Stimulated activated CD4-positive, alpha-beta T cell treated with anti-CD3 and anti-CD28 coated beads, Interleukin-2, amount 100 ng/mL, for 48 hours (primary cell): ENCODE measurements at regions not wholly inside any gene's neighbourhood (a gene's known extent, or its start where the extent isn't known, plus 50 kb on each side); places are given as distances from the start of the nearest gene placed in this dataset.

ENCODE experiments used
- DNase-seq, 2 donors: peaks; one replicate each; pipeline ENCODE4 v3.0.0-alpha.2; 2020

DNA sequence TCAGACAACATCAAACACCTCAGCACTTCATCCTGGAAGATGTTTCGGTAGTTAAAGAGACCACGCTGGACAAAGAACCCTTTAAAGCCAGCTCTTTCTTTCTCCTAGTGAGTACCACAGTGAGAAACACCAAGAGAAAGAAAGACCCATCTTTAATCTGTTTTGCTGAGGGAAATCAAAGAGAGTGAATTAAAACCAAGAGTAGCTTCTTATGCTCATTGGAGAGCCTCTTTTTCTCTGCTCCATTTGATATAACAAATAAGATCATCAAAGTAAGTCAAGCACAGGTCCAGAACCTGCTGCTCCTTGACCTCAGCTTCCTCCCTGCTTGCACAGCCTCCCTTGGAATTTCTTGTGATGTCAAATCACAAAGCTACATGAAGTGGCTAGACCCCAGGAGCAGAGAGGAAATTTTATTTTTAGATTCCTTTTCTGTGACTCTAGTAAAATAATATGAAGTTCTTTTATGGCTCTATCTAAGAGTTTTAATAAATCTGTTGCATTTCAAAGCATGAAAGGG is 436.4 kb downstream of the C3orf38 start:
- no peak for DNase-seq

DNA sequence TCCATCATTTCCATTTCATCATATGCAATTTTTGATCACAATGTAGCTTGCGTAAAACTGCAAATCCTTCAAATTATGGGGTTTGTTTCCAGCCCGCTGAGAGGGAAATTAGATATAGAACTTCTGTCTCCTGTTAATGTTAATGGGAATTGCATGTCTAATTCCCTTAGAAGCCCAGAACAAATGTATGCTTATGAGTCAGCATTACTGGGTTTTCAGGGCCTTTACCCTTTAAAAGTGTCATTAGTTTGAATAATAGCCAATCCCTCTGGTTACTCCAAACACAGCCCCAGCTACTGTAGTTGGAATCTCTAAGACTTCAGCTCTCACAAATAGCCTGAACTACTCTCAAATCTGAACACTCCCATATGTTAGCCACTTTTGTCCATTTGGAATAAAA is 439.4 kb downstream of the C3orf38 start:
- no peak for DNase-seq

DNA sequence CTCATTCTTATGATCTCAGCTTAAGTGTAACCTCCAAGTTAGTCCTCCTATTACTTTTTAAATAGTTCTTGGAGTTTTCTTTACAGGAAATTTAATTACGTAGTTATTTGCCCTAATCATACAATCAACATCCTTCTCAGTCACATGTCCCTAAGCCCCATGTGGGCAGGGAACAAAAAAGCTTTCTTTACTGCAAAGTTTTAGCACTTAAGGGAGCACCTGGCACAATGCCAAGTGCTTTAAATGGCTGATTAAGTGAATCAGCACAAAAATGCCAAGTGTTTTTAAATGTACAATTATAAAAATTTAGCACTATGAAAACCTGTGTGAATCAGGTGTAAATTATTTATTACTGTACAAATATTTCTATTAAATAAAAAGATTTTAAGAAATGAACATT is 445.3 kb downstream of the C3orf38 start:
- DNase-seq = no peak

DNA sequence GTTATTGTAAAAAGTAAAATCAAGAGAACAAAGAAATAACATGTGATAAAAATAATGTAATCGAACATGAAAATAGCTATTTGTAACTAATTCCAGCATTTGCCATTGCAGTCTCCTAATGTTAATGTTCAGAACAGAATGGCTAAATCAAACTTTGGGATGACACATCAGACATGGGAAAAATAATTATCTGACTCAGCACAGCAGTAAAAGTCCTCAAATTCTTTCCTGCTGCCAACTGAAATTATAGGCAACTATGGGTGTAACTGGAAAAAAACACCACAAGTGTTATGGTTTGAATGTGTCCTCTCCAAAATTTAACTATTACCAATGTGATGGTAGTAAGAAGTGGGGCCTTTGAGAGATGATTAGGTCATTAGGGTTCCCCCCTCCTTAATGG is 446.7 kb downstream of the C3orf38 start:
- DNase-seq = no peak

DNA sequence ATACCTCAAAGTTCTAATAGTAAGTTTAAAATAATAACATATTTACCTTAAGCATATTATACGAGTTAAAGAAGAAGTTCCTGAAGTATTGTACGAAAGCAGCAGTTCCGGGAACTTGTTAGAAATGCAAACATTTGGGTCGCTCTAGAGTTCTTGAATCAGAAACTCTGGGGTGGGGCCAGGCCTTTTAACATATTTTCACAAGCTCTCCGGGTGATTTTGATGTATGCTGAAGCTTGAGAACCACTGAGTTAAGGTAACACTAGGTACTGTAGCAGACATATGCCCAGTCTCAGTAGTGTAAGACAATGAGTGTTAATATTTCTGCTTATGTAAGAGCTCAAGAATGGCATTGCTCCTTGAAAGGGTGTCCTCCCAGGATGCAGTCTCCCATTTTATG is 461.1 kb downstream of the C3orf38 start:
- DNase-seq = no peak

DNA sequence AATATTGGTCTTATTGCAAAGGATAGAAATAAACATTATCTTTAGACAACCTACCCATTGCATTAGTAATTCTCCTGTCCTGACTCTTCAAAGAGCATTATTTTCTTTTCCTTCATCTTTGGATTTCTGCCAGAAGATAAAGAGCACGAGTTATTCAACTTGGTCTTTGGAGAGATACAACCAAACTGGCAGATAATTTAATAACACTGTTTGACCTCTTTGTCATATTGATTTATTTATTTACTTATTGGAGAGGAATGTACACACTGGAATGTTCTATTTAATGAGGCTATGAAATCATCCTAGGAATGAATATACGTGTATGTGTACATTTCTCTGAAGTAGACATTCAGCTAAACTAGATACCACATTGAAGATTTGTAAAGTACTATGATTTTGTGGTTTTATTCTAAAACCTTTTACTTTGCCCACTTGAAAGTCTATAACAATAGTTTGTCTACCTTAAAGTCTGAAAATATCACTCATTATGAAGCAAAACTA is 462.1 kb downstream of the C3orf38 start:
- no peak for DNase-seq

DNA sequence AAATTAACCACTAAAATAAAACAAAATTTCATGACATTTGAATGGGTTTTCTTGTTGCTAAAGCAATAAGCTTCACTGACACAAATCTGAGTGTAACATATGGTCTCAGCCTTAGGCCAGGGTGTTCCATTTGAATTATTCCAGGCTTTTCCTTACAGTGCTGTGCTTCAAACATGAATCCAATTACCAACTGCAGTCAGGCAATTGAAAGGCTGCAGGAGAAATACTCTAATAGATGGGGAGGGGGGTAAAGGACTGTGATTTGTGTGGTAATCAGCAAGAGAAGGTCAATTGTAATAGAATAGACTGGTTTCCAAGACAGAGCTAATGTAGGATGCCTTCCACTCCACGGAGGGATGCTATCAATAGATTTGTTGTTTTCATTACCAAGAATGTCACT is 466.7 kb downstream of the C3orf38 start:
- no peak for DNase-seq

DNA sequence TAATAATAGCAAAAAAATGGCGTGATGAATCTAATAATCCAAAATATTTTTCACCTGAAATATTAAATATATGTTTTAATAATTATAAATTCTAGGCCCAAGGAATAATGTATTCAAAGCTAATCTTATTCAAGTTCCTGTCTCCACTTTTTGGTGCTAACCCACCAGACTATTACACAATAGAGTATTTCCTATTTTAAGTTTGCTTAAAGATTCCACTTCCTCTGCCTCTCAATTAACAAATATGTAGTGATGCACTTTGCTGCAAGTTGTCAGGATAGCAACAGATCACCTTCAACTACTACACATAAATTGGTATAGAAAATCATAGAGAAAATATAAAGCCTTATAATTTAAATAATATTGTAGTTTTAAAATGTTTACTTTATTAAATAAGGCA is 467.5 kb downstream of the C3orf38 start:
- no peak for DNase-seq

DNA sequence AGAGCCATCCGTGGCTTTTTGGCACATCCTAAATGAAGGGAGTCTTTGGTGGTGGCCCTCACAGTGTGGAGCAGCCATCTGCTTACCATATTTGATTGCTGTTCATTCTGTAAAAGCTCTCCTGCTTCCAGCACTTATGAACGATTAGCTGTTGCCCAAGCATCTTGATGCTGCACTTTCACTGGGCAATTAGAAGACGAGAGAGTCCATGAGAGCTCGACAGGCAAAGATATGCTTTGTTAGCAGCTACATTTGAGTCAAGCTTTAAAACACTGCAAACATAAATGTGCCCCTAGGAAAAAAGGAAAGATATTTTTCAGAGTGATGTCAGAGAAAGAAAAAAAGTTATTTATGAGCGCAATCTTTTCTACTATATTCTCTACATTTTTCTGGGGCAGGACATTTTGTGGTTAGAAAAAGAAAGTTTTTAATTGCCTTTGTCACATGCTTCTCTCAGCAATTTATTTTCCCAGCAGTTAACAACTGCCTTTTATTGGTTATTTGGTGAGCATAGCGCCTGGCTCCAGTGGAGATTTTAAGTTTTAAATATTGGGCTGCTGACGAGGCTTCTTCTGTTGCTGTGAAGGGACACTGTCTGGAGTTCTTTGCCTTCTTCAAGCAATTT is 468.4 kb downstream of the C3orf38 start:
- DNase-seq = no peak

DNA sequence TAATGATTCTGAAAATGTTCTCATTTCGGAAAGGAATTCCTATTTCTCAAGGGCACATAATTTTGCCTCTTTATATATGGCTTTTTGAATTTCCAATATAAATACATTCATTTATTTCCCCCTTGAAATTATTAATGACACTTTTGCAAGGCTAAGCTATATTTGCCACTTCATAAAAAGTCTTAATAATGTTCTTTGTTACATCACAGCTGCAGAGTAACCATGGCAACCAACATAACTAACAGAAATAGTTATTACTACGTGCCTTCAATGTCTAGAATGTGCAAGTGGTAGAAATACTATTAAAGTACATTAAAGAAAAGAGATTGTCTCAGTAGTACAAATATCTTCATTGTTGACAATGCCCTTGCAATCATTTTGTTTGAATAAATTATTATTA is 471.8 kb downstream of the C3orf38 start:
- no peak for DNase-seq

DNA sequence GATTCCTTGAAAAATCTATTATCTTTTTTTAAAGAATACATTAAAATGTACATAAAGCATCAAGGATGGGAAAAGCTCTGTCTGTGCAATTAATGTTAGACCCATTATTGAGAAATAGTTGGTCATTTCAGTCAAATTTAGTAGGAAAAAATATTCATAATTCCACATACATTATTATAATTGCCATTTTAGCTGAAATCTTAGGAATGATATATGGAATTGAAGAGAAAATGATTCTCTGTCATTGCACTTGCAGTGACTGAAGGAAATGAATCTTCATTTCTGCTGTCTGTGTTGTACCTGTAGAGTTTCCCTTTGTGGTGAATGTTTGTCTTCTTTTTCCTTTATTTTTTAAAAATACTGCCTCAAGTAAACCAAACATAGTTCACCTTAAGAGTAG is 473.9 kb downstream of the C3orf38 start:
- DNase-seq = no peak

DNA sequence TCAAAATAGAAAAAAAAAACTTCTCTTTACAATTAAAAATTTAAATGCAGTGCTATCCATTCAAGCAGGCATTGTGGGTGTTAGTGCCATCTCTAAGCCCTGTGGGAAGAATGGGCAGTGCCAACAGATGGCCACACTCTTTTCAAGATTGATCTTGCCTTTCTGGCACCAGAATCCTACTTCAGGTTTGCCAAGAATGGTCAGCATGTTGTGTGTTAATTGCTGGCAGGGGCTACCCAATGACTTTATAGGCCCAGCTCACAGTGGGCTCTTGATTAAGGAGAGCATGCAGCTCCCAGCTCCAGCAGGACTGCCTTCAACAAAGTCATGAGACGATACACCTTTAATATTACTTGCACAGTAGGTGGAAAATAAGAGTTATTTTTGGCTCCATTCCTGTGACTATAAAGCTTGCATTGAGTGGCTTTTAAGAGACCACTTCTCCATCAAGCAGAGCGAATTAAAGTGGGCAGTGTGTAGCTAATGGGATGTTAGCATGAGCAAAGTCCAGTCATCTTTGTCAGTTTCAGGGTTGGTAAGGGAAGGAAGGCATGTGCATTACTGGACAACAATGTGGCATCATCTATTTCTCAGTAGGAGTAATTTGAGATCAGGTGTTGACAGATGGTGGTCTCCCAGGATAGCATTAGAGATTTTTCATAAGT is 476.8 kb downstream of the C3orf38 start:
- no peak for DNase-seq

DNA sequence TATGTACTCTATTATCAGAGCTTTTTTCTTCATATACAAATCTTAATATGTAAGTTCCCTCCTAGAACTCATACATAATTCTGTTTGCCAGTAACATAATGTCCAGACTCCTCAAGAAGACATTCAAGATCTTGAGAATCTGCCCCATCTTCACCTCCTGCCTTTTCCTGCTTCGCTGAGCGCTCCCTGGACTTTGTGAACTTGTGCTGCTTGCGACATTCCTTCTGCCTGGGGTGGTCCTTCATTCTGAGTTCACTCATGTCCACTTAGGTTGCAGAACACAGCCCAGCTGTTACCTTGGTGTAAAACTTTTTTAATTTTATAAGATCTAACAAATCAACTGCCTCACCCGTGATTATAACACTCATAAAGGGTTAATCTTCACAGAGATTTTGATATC is 478.5 kb upstream of the EPHA3 start:
- DNase-seq = no peak

DNA sequence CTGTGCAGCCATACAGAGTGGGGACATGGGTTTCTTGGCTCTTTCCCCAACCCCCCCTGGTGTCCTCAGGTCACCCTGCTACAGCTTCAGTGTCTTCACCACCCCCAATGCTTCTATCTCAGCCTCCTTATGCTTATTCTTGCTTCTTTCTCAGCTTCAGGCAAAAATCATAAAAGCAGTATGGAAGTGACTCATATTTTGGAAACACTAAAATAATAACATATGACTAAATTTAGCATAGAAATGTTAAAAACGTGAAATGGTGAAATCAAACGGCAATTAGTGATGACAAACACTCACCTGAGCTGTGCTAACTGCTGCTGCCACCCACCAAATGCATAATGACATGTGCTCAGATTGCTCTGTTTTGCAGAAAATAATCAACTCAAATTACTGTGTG is 475.2 kb upstream of the EPHA3 start:
- no peak for DNase-seq

DNA sequence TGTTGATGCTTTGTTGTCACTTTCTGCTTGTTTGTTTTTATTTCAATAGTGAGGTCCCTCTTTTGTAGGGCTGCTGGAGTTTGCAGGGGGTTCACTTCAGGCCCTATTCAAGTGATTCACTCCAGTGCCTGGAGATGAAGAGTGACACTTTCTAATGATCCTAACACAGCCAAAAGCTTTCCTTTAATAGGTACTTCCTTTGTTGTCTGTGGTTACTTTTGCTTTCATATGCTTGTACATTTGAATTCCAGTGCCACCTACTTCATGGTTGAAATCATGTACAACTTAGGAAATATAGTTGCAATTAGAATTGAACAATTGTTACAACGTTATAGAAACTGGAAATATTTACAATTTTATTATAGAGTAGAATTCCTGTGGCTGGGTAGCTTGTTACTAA is 466.8 kb upstream of the EPHA3 start:
- DNase-seq = no peak

DNA sequence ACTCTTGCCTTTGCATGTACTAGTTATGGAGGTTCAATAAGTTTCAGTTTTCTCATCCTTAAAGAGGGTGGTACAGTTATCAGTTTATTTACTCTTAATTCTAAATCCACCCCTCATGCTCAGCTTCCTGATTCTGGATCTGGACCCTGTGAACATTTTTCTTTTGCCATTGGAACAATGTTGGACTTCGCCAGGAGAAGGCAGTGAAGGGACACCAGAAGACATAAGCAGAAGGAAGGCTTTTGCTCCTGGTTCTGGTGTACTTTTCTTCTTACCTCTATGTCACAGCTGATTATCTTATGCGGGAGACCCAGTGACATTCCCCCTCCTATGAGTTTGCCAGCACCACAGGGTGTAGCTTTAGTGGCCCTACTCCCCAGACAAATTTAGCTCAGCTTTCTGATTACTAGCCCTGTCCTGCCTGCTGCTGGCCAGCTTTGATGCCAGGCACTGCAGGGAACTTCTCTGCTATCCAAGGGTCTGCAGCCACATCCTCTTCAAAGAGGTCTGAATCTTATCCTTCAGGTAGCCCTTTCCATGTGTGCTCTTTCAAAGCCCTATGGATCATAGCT is 466.3 kb upstream of the EPHA3 start:
- DNase-seq = no peak

DNA sequence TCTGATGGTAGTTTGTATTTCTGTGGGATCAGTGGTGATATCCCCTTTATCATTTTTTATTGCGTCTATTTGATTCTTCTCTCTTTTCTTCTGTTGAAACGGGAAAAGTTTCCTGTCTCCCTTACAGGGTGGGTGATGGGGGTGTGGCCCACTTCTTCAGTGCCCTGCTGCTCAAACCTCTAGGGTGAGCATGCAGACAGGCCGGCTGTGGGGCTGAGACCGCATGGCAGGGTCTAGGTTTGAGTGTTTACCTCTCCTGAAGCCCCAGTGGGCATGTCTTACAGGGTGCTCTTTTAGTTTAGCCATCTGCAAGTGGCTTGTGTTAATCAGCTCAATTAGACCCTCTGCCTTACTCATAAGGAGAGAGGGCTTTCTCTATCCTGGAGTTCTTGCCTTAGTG is 450.0 kb upstream of the EPHA3 start:
- DNase-seq = no peak

DNA sequence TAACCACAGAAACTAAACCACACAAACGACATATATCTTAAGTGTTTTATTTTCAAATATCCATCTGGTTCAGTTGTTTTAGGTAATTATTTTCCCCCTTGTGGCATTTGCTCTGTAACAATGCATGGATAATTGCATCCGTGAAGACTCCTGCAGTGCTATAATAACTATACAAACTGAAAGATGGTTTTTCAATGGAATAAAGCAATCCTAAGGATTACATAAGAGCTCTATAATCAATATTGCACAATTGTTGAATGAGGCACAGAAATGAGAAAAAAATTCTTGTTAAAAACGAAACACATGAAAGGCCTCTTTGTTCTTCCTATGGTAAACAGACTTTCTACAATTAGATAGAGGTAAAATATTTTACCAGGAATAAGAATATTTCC is 446.0 kb upstream of the EPHA3 start:
- DNase-seq = no peak

DNA sequence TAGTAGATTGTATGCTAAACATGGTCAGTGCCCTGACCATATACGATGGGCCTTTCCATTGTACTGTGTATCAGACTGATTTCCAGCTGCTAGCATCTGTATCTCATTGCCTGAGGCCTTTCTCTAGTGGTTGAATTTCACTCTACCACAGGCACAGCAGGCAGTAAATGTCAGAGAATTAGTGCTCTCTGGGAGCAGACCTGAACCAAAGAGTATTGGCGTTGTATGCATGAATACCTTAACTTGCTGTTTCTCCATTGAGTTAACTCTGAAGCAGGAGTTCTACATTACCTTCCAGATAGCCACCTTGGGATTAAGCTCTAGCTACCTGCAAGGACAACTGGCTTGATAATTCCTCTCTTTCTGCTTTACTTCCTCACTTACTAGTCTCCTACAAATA is 439.2 kb upstream of the EPHA3 start:
- DNase-seq = no peak

DNA sequence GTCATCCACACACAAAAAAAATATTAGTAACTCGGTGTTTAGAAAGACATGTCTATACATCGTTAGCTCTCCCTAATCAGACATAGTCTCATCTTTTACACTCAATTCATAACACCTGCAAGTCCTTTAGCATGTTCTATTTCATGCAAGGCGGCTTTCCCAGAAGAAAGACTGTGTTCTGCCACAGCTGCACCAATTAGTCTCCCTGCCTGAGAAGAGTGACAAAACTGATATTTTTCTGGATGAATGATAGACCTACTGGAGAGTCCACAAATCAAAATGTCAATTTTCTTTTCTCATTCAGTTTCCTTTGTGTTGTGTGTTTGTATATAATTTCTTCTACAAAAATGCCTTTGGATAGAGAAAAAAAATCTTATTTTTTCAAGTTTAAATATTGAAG is 435.8 kb upstream of the EPHA3 start:
- no peak for DNase-seq

DNA sequence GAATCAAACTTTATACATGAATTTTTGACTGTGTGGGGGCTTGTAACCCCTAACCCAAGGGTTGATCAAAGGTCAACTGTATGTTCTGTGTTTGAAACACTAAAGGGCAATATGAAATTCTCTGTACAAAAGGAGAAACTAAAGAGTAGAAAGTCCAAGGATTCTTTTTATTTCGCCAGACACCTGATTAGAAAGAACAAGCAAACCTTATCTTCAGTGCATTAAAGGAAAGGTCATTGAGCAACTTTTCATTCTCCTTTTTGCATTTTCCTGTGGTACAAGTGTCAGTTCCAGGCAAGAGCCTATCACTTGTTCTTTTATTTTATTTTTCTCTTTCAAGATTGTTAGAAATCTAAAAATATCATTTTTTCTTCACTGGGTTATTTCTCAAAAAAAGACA is 430.1 kb upstream of the EPHA3 start:
- DNase-seq = no peak

DNA sequence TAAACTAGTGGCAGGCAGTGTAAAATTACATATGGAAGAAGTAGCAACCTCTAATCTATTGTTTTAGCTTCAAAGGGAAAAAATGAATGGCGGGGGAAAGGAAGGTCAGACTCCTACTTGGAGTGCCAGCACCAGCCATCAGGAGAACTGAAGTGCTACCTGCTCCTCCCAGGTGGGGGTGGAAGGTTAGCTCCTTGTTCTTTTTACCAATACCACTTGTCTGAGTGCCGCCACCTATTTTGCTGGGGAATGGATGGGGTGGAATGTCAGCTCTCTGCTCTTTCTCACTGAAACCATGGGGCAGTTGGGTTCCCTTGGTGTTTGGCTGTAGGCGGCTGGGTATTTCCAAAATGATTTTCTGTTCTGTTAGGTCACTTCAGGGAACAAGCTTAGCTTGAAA is 428.7 kb upstream of the EPHA3 start:
- DNase-seq = no peak

DNA sequence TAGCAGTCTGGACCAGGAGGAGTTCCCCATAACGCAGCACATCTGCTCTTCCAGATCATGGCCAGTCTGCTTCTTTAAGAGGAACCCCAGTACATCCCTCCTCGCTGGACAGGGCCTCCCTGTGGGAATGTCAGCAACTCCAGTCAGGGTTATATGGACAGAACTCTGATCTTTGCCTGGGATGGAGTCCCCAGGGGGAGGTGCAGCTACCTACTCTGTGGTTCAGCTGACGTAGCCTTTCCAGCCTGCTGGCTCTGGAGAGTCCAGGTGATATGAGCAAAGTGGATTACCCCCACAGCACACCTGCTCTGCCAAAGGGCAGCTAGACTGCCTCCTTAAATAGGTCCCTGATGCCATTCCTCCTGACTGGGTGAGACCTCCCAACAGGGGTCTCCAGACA is 417.1 kb upstream of the EPHA3 start:
- no peak for DNase-seq

DNA sequence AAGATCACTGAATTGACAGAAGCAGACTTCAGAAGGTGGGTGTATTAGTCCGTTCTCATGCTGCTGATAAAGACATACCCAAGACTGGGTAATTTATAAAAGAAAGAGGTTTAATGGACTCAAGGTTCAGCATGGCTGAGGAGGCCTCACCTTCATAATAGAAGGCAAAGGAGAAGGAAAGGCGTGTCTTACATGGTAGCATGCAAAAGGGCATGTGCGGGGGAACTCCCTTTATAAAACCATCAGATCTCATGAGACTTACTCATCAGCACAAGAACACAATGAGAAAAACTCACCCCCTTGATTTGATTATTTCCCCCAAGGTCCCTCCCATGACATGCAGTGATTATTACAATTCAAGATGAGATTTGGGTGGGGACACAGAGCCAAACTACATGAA is 416.3 kb upstream of the EPHA3 start:
- no peak for DNase-seq
